ENCODE measurements at regions not wholly inside any gene's neighbourhood (a gene's known extent, or its start where the extent isn't known, plus 50 kb on each side); places are given as distances from the start of the nearest gene placed in this dataset.

DNA sequence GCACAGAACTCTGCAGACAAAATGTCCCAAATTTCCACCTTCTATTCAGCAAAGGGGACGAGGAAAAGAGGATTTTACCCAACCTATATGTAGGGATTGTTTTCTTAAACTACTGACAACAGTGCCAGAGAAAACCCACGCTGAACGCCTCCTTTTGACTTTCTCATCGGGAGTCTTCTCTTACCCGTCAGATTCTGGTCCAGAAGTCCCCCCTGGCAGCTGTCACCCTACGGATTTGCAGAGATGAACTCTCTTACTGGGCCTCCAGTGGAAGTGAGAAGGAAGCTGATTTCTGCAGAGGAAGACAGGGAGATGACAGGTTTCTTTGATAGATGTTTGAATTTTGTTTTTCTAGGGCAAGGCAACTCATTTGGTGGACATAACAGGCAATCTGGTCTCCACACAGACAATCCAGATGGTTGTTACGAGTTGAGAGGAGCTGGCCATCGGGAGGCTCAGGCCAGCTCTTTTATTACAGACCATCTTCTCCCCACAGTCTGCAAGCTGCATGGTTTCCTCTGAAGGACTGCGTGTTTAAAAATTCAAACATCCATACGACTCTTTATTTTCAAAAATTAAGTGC, 804.3 kb downstream of the RNF144A start:
- 91% methylated on average over 9 of the region's 10 CpGs for WGBS
- no peak overlapping the region for H3K4me2 ChIP-seq (ENCODE audit: low read length, poor library complexity, severe bottlenecking)
- no peaks in the 10 kb centered on the region for H3K9me3 ChIP-seq (ENCODE audit: control insufficient read depth, low read length)
- no peak overlapping the region for H3K9ac ChIP-seq (ENCODE audit: low read length)
- no peak for DNase-seq
- no peak overlapping the region for H3K27ac ChIP-seq (ENCODE audit: low read length, poor library complexity, severe bottlenecking)
- H2AFZ ChIP-seq (ENCODE audit: low read depth, low read length): no peak overlapping the region
- H3K4me1 ChIP-seq (ENCODE audit: control insufficient read depth, insufficient read depth, low read depth, low read length): no peaks in the 10 kb centered on the region
- no peak overlapping the region for H3K18ac ChIP-seq (ENCODE audit: low read depth in 1 of 2, low read length in 2 of 2)
- no peak overlapping the region for H2BK5ac ChIP-seq (ENCODE audit: low read depth, low read length, poor library complexity, severe bottlenecking)
- H2BK12ac ChIP-seq (ENCODE audit: low read length in 2 of 2): no peak overlapping the region
- no peak overlapping the region for H2BK120ac ChIP-seq (ENCODE audit: low read depth, low read length)
- no peak overlapping the region for H2AK5ac ChIP-seq (ENCODE audit: low read length, severe bottlenecking)
- no peak overlapping the region for H4K8ac ChIP-seq (ENCODE audit: low read length)
- H2BK15ac ChIP-seq (ENCODE audit: low read depth, poor library complexity, severe bottlenecking): no peak overlapping the region
- no peaks in the 10 kb centered on the region for H3K79me1 ChIP-seq (replicated peaks; ENCODE audit: low read length, poor library complexity, severe bottlenecking)
- H3K27me3 ChIP-seq (ENCODE audit: control insufficient read depth in 1 of 2, insufficient read depth in 1 of 2, low read length in 2 of 2): no peaks in the 10 kb centered on the region
- H3K4ac ChIP-seq (ENCODE audit: low read depth in 1 of 2, low read length in 2 of 2): no peak overlapping the region
- no peak overlapping the region for H3K4me3 ChIP-seq (ENCODE audit: insufficient read depth in 1 of 2, low read depth in 1 of 2, low read length in 2 of 2)
- H3K23ac ChIP-seq (ENCODE audit: low read length in 2 of 2): no peak overlapping the region
- H4K91ac ChIP-seq (ENCODE audit: low read length): no peak overlapping the region
- no peak overlapping the region for H3K14ac ChIP-seq (ENCODE audit: low read length in 2 of 2)
- H3K36me3 ChIP-seq (ENCODE audit: control insufficient read depth in 1 of 2, insufficient read depth in 2 of 2, low read depth in 1 of 2, low read length in 2 of 2): no peaks in the 10 kb centered on the region

DNA sequence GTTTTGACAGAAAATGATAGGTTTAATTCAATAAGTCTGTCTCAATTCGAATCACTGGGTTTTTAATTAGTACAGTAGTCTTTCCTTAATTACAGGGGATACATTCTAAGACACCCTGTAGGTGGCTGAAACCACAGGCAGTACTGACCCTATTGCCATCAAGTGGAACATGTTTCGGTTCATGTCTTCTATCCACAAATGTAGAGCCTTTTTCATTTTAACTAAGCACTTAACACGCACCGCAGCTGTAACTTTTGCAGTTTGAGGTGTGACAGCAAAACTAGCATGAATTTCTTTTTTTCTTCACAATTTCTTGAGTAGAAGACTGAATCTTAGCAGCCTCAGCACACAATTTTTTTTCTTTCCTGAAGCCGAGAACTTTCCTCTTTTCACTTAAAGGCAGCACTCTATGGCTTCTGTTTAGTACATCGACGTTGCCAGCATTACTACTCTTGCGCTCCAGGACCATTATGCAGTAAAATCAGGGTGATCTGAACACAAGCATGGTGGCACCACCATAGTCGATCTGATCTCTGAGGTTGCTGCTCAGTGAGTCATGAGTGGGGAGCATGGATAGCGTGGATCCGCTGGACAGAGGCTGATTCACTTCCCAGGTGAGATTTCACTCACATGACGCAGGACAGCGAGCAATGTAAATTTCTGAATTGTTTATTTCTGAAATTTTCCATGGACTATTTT, 805.1 kb downstream of the RNF144A start:
- H3K27me3 ChIP-seq (ENCODE audit: control insufficient read depth in 1 of 2, insufficient read depth in 1 of 2, low read length in 2 of 2): no peaks in the 10 kb centered on the region
- H2BK12ac ChIP-seq (ENCODE audit: low read length in 2 of 2): no peak overlapping the region
- H3K4me1 ChIP-seq (ENCODE audit: control insufficient read depth, insufficient read depth, low read depth, low read length): no peaks in the 10 kb centered on the region
- no peak overlapping the region for H2AK5ac ChIP-seq (ENCODE audit: low read length, severe bottlenecking)
- no peaks in the 10 kb centered on the region for H3K36me3 ChIP-seq (ENCODE audit: control insufficient read depth in 1 of 2, insufficient read depth in 2 of 2, low read depth in 1 of 2, low read length in 2 of 2)
- H3K23ac ChIP-seq (ENCODE audit: low read length in 2 of 2): no peak overlapping the region
- no peaks in the 10 kb centered on the region for H3K9me3 ChIP-seq (ENCODE audit: control insufficient read depth, low read length)
- no peak overlapping the region for H3K14ac ChIP-seq (ENCODE audit: low read length in 2 of 2)
- no peak overlapping the region for H3K18ac ChIP-seq (ENCODE audit: low read depth in 1 of 2, low read length in 2 of 2)
- no peak overlapping the region for H4K8ac ChIP-seq (ENCODE audit: low read length)
- no peak overlapping the region for H2BK5ac ChIP-seq (ENCODE audit: low read depth, low read length, poor library complexity, severe bottlenecking)
- no peak overlapping the region for H2AFZ ChIP-seq (ENCODE audit: low read depth, low read length)
- H3K9ac ChIP-seq (ENCODE audit: low read length): no peak overlapping the region
- no peak overlapping the region for H2BK120ac ChIP-seq (ENCODE audit: low read depth, low read length)
- no peak overlapping the region for H2BK15ac ChIP-seq (ENCODE audit: low read depth, poor library complexity, severe bottlenecking)
- H4K91ac ChIP-seq (ENCODE audit: low read length): no peak overlapping the region
- H3K79me1 ChIP-seq (replicated peaks; ENCODE audit: low read length, poor library complexity, severe bottlenecking): no peaks in the 10 kb centered on the region
- H3K27ac ChIP-seq (ENCODE audit: low read length, poor library complexity, severe bottlenecking): no peak overlapping the region
- no peak for DNase-seq
- WGBS: 94% methylated on average over 13 of the region's 13 CpGs
- no peak overlapping the region for H3K4me2 ChIP-seq (ENCODE audit: low read length, poor library complexity, severe bottlenecking)
- no peak overlapping the region for H3K4me3 ChIP-seq (ENCODE audit: insufficient read depth in 1 of 2, low read depth in 1 of 2, low read length in 2 of 2)
- no peak overlapping the region for H3K4ac ChIP-seq (ENCODE audit: low read depth in 1 of 2, low read length in 2 of 2)

DNA sequence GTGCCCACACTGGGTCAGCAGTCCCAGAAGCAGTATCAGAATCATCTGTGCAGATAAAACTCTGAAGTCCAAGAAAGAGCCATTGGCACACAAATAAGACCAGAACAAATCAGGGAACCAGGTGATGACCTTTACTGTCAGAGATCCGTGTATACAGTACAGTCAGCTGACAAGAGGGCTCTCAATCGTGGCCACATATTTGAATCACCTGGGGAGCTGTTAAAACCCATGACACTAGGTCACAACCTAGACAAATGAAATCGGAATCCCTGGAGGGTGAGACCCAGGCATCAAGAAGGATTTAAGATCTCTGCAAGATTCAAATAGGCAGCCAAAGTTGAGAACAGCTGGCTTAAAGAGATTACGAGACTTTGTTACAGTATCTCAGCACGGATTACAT, 807.1 kb downstream of the RNF144A start:
- Histone ChIP-seq H3K79me1 (replicated peaks; ENCODE audit: low read length, poor library complexity, severe bottlenecking) (no peaks in the 10 kb centered on the region), H3K9ac (ENCODE audit: low read length) (no peak overlapping the region), H2AK5ac (ENCODE audit: low read length, severe bottlenecking) (no peak overlapping the region), H2BK5ac (ENCODE audit: low read depth, low read length, poor library complexity, severe bottlenecking) (no peak overlapping the region), H2BK12ac (ENCODE audit: low read length in 2 of 2) (no peak overlapping the region), H3K36me3 (ENCODE audit: control insufficient read depth in 1 of 2, insufficient read depth in 2 of 2, low read depth in 1 of 2, low read length in 2 of 2) (no peaks in the 10 kb centered on the region), H4K91ac (ENCODE audit: low read length) (no peak overlapping the region), H3K4ac (ENCODE audit: low read depth in 1 of 2, low read length in 2 of 2) (no peak overlapping the region), H3K9me3 (ENCODE audit: control insufficient read depth, low read length) (no peaks in the 10 kb centered on the region), H2AFZ (ENCODE audit: low read depth, low read length) (no peak overlapping the region), H3K27me3 (ENCODE audit: control insufficient read depth in 1 of 2, insufficient read depth in 1 of 2, low read length in 2 of 2) (no peaks in the 10 kb centered on the region), H3K4me3 (ENCODE audit: insufficient read depth in 1 of 2, low read depth in 1 of 2, low read length in 2 of 2) (no peak overlapping the region), H4K8ac (ENCODE audit: low read length) (no peak overlapping the region), H3K4me2 (ENCODE audit: low read length, poor library complexity, severe bottlenecking) (no peak overlapping the region), H2BK15ac (ENCODE audit: low read depth, poor library complexity, severe bottlenecking) (no peak overlapping the region), H3K27ac (ENCODE audit: low read length, poor library complexity, severe bottlenecking) (no peak overlapping the region), H3K18ac (ENCODE audit: low read depth in 1 of 2, low read length in 2 of 2) (no peak overlapping the region), H3K14ac (ENCODE audit: low read length in 2 of 2) (no peak overlapping the region), H3K4me1 (ENCODE audit: control insufficient read depth, insufficient read depth, low read depth, low read length) (no peaks in the 10 kb centered on the region), H3K23ac (ENCODE audit: low read length in 2 of 2) (no peak overlapping the region), H2BK120ac (ENCODE audit: low read depth, low read length) (no peak overlapping the region)
- no peak for DNase-seq
- WGBS: 80% methylated on average over 5 of the region's 5 CpGs

DNA sequence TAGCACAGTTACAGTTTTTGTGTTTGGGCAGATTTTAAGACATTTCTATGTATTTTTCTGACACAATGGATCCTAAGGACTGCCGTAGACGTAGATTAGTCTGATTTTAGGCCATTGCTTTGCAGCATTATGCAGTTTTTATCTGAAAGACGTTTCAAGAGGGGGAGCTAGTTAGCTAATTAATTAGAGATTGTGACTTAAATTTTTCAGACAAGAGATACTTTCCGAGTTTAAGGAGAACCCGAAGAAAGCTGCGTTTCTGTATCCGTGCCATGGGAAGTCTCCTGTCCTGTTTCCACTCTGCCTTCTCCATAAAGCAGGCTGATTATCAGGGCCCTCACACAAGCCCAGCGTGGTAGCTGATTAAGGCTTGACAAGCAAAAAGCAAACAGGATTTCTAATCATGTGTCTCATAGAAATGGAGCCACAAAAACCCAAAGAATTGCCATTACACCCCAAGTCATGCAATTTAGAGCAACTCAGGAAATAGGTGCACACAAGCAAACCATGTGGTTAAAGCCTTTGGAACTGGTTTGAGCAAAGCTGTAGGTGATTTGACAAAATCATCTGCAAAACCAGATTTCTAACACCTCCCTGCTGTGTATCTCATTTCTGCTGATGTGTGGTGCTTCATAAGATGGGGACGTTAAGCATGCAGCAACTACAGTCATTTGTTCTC, 808.1 kb downstream of the RNF144A start:
- 81% methylated on average over 8 of the region's 9 CpGs for WGBS
- no peak overlapping the region for H4K8ac ChIP-seq (ENCODE audit: low read length)
- H3K9ac ChIP-seq (ENCODE audit: low read length): peak overlapping the region; percentile 29

More for the DNA sequence above, 808.1 kb downstream of the RNF144A start:
- no peak overlapping the region for H3K23ac ChIP-seq (ENCODE audit: low read length in 2 of 2)
- no peaks in the 10 kb centered on the region for H3K36me3 ChIP-seq (ENCODE audit: control insufficient read depth in 1 of 2, insufficient read depth in 2 of 2, low read depth in 1 of 2, low read length in 2 of 2)
- H4K91ac ChIP-seq (ENCODE audit: low read length): no peak overlapping the region
- H2BK5ac ChIP-seq (ENCODE audit: low read depth, low read length, poor library complexity, severe bottlenecking): no peak overlapping the region
- H2BK120ac ChIP-seq (ENCODE audit: low read depth, low read length): no peak overlapping the region
- no peak overlapping the region for H3K4me2 ChIP-seq (ENCODE audit: low read length, poor library complexity, severe bottlenecking)
- no peaks in the 10 kb centered on the region for H3K27me3 ChIP-seq (ENCODE audit: control insufficient read depth in 1 of 2, insufficient read depth in 1 of 2, low read length in 2 of 2)
- H3K79me1 ChIP-seq (replicated peaks; ENCODE audit: low read length, poor library complexity, severe bottlenecking): no peaks in the 10 kb centered on the region
- no peak overlapping the region for H3K4ac ChIP-seq (ENCODE audit: low read depth in 1 of 2, low read length in 2 of 2)
- no peak overlapping the region for H2AK5ac ChIP-seq (ENCODE audit: low read length, severe bottlenecking)
- no peak overlapping the region for H2BK15ac ChIP-seq (ENCODE audit: low read depth, poor library complexity, severe bottlenecking)
- no peak overlapping the region for H3K18ac ChIP-seq (ENCODE audit: low read depth in 1 of 2, low read length in 2 of 2)
- H3K14ac ChIP-seq (ENCODE audit: low read length in 2 of 2): no peak overlapping the region
- no peak overlapping the region for H2AFZ ChIP-seq (ENCODE audit: low read depth, low read length)
- no peaks in the 10 kb centered on the region for H3K4me1 ChIP-seq (ENCODE audit: control insufficient read depth, insufficient read depth, low read depth, low read length)
- H3K4me3 ChIP-seq (ENCODE audit: insufficient read depth in 1 of 2, low read depth in 1 of 2, low read length in 2 of 2): no peak overlapping the region
- DNase-seq: peak; percentile 9
- H2BK12ac ChIP-seq (ENCODE audit: low read length in 2 of 2): no peak overlapping the region
- H3K27ac ChIP-seq (ENCODE audit: low read length, poor library complexity, severe bottlenecking): no peak overlapping the region
- no peaks in the 10 kb centered on the region for H3K9me3 ChIP-seq (ENCODE audit: control insufficient read depth, low read length)

Data from mesenchymal stem cell (in vitro differentiated cells and primary cell).